ENCODE measurements at regions not wholly inside any gene's neighbourhood (a gene's known extent, or its start where the extent isn't known, plus 50 kb on each side); places are given as distances from the start of the nearest gene placed in this dataset.

DNA sequence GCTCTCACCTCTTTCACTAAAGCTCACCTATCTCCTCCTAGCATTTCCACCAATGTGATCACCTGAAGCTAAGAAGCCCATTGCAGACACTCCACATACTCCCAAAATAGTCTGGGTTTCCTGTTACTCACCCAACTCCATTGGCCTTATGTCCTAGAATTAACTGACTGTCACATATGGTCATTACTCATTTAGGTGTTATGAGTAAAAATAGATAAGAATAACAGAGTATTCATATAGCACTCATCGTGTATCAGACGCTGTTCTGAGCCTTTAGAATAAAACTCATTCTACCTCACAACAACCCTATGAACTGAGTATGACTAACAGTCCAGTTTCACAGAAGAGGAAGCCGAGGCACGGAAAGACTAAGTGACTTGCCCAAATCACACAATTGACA lies 174.2 kb upstream of the NPVF start:
- TF ChIP-seq, protein P1, sequence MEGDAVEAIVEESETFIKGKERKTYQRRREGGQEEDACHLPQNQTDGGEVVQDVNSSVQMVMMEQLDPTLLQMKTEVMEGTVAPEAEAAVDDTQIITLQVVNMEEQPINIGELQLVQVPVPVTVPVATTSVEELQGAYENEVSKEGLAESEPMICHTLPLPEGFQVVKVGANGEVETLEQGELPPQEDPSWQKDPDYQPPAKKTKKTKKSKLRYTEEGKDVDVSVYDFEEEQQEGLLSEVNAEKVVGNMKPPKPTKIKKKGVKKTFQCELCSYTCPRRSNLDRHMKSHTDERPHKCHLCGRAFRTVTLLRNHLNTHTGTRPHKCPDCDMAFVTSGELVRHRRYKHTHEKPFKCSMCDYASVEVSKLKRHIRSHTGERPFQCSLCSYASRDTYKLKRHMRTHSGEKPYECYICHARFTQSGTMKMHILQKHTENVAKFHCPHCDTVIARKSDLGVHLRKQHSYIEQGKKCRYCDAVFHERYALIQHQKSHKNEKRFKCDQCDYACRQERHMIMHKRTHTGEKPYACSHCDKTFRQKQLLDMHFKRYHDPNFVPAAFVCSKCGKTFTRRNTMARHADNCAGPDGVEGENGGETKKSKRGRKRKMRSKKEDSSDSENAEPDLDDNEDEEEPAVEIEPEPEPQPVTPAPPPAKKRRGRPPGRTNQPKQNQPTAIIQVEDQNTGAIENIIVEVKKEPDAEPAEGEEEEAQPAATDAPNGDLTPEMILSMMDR (conservative IDR thresholded peaks at IDR 0.05; ENCODE audit: low read length) = no peak
- TF ChIP-seq EZH2phosphoT487 (IDR thresholded peaks at IDR 0.05; ENCODE audit: borderline replicate concordance, low read depth, low read length) = no peak

Data from OCI-LY7 (cell line).